HG03565 (cell line): ENCODE measurements at regions not wholly inside any gene's neighbourhood (a gene's known extent, or its start where the extent isn't known, plus 50 kb on each side); places are given as distances from the start of the nearest gene placed in this dataset.

Experiments
- ATAC-seq: cut with Tn5 transposase; IDR thresholded peaks from one replicate; pipeline ENCODE4 v1.9.1; 2021; ENCODE audit warnings: mild to moderate bottlenecking, moderate library complexity; ENCODE audit not compliant: unreplicated experiment

GRCh38 chrX:124818764-124819163 is 472.4 kb downstream of the SH2D1A start:
- ATAC-seq, result no peak

- ATAC-seq, result no peak
These were observed 474.4 kb downstream of the SH2D1A start for GRCh38 chrX:124820738-124821137.

- no peak for ATAC-seq
These were observed 481.0 kb downstream of the SH2D1A start for GRCh38 chrX:124827258-124827845.

GRCh38 chrX:124829930-124830329 is 483.6 kb downstream of the SH2D1A start:
- ATAC-seq, result no peak

GRCh38 chrX:124836786-124837185 is 482.9 kb upstream of the TEX13C start:
- no peak for ATAC-seq

- ATAC-seq, result no peak
These were observed 477.5 kb upstream of the TEX13C start for GRCh38 chrX:124842205-124842604.

- no peak for ATAC-seq
These were observed 458.9 kb upstream of the TEX13C start for GRCh38 chrX:124860736-124861135.

- ATAC-seq, result no peak
These were observed 457.4 kb upstream of the TEX13C start for GRCh38 chrX:124862301-124862700.

GRCh38 chrX:124863303-124863702 is 456.4 kb upstream of the TEX13C start:
- no peak for ATAC-seq

GRCh38 chrX:124887572-124887971 is 432.1 kb upstream of the TEX13C start:
- ATAC-seq, result no peak

GRCh38 chrX:124895947-124896346 is 423.7 kb upstream of the TEX13C start:
- ATAC-seq, result no peak

GRCh38 chrX:124902953-124903352 is 416.7 kb upstream of the TEX13C start:
- ATAC-seq, result no peak

GRCh38 chrX:124910611-124911010 is 409.1 kb upstream of the TEX13C start:
- ATAC-seq, result no peak

GRCh38 chrX:124917011-124917410 is 402.7 kb upstream of the TEX13C start:
- ATAC-seq, result no peak

- ATAC-seq, result no peak
These were observed 394.0 kb upstream of the TEX13C start for GRCh38 chrX:124925681-124926080.

GRCh38 chrX:124931241-124931640 is 388.4 kb upstream of the TEX13C start:
- ATAC-seq, result no peak

- ATAC-seq, result no peak
These were observed 387.7 kb upstream of the TEX13C start for GRCh38 chrX:124931958-124932357.

GRCh38 chrX:124938715-124939114 is 381.0 kb upstream of the TEX13C start:
- ATAC-seq, result no peak

GRCh38 chrX:124940531-124940930 is 379.1 kb upstream of the TEX13C start:
- no peak for ATAC-seq

GRCh38 chrX:124954402-124954801 is 365.3 kb upstream of the TEX13C start:
- ATAC-seq, result no peak

- no peak for ATAC-seq
These were observed 359.2 kb upstream of the TEX13C start for GRCh38 chrX:124960454-124960853.

GRCh38 chrX:124963717-124964116 is 356.0 kb upstream of the TEX13C start, which contains the start of gene TENM1:
Gene TENM1, minus strand, starts transcription at chrX:124963817.
- no peak for ATAC-seq

GRCh38 chrX:124975456-124975855 is 344.2 kb upstream of the TEX13C start:
- ATAC-seq, result no peak
